ENCODE measurements at regions not wholly inside any gene's neighbourhood (a gene's known extent, or its start where the extent isn't known, plus 50 kb on each side); places are given as distances from the start of the nearest gene placed in this dataset.

DNA sequence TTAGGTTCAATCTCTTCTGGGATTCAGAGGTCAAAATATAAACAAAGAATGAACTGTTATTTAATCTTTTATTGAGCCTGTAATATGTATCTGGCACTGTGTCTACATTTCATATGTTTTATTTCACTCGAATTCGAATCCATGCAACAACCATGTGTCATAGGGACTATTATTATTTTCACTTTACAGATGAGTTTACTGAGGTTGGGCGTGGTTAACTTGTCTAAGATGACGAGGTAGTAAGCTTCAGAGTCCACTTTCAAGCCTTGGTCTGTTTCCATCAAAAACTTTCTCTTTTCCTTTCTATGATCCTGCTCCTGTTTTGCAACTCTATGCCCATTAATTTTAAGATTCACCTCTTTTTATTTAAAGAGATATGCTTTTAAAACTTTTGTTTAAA lies 55.2 kb upstream of the DMAC1 start:
- no peak for TF ChIP-seq CTCF (conservative IDR thresholded peaks at IDR 0.05; ENCODE audit: low read depth, low read length)
- H3K4me3 ChIP-seq (ENCODE audit: low read length): no peak overlapping the region
- no peak for DNase-seq (ENCODE audit: low read depth)

Data from retinal pigment epithelial cell (primary cell).